Parathyroid adenoma (tissue), 2 donors: ENCODE measurements at regions not wholly inside any gene's neighbourhood (a gene's known extent, or its start where the extent isn't known, plus 50 kb on each side); places are given as distances from the start of the nearest gene placed in this dataset.

ENCODE experiments used
- H2AFZ ChIP-seq: fragments of 300-600 bp; sonication (generic); one replicate; pipeline ENCODE4 v1.7.0; 2017; ENCODE audit warnings: antibody characterized with exemption, mild to moderate bottlenecking
- H3K27ac ChIP-seq: fragments of 300-600 bp; sonication (generic); one replicate; pipeline ENCODE4 v1.7.0; 2017
- H3K27me3 ChIP-seq: fragments of 300-600 bp; sonication (generic); one replicate; pipeline ENCODE4 v1.7.0; 2017; ENCODE audit warnings: low read length; ENCODE audit not compliant: control insufficient read depth, insufficient read depth
- H3K36me3 ChIP-seq: fragments of 300-600 bp; sonication (generic); one replicate; pipeline ENCODE4 v1.7.0; 2017; ENCODE audit warnings: low read length; ENCODE audit not compliant: control insufficient read depth, insufficient read depth
- H3K4me1 ChIP-seq: fragments of 300-600 bp; sonication (generic); one replicate; pipeline ENCODE4 v1.7.0; 2017; ENCODE audit warnings: control low read depth
- H3K4me2 ChIP-seq: fragments of 300-600 bp; sonication (generic); one replicate; pipeline ENCODE4 v1.7.0; 2017; ENCODE audit warnings: low read length
- H3K4me3 ChIP-seq: fragments of 300-600 bp; sonication (generic); one replicate; pipeline ENCODE4 v1.7.0; 2017; ENCODE audit warnings: low read depth, low read length
- H3K79me2 ChIP-seq: fragments of 300-600 bp; sonication (generic); one replicate; pipeline ENCODE4 v1.7.0; 2017; ENCODE audit warnings: control low read depth
- H3K9ac ChIP-seq: fragments of 300-600 bp; sonication (generic); one replicate; pipeline ENCODE4 v1.7.0; 2017; ENCODE audit warnings: mild to moderate bottlenecking
- H3K9me3 ChIP-seq: fragments of 300-600 bp; sonication (generic); one replicate; pipeline ENCODE4 v1.7.0; 2017; ENCODE audit warnings: low read length; ENCODE audit not compliant: control insufficient read depth
- TF ChIP-seq, protein P1 (sequence below): fragments of 300-600 bp; sonication (generic); IDR thresholded peaks from one replicate; pipeline ENCODE4 v1.7.0; 2017; ENCODE audit warnings: antibody characterized with exemption, mild to moderate bottlenecking
- donor health status: primary hyperparathyroidism.

DNA sequence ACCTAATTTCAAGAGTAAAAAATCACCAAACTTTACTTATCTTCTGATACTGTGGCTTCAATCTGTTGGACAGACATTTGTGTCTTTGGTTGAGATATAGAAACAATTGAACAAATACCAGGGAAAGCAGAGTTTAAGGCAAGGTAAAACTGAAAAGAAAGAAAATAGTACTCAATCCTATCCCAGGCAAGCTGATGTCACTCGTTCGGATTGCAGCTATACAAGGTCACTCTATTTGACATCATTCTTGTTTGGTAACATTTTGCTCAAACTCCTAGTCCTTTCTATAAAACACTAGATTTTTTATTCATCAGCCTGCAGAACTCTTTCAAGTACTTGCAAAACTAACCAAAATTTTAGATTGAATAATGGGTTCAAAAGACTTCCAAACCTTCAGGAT is 91.9 kb upstream of the ANKRD55 start:
- TF ChIP-seq, protein P1, sequence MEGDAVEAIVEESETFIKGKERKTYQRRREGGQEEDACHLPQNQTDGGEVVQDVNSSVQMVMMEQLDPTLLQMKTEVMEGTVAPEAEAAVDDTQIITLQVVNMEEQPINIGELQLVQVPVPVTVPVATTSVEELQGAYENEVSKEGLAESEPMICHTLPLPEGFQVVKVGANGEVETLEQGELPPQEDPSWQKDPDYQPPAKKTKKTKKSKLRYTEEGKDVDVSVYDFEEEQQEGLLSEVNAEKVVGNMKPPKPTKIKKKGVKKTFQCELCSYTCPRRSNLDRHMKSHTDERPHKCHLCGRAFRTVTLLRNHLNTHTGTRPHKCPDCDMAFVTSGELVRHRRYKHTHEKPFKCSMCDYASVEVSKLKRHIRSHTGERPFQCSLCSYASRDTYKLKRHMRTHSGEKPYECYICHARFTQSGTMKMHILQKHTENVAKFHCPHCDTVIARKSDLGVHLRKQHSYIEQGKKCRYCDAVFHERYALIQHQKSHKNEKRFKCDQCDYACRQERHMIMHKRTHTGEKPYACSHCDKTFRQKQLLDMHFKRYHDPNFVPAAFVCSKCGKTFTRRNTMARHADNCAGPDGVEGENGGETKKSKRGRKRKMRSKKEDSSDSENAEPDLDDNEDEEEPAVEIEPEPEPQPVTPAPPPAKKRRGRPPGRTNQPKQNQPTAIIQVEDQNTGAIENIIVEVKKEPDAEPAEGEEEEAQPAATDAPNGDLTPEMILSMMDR = no peak
- no peak overlapping the region for H3K4me3 ChIP-seq
- no peaks in the 10 kb centered on the region for H3K4me1 ChIP-seq
- H3K27me3 ChIP-seq = no peaks in the 10 kb centered on the region
- no peak overlapping the region for H3K4me2 ChIP-seq
- no peaks in the 10 kb centered on the region for H3K9me3 ChIP-seq
- H3K27ac ChIP-seq = no peak overlapping the region
- H3K9ac ChIP-seq = no peak overlapping the region
- no peak overlapping the region for H2AFZ ChIP-seq
- H3K79me2 ChIP-seq = no peaks in the 10 kb centered on the region
- no peaks in the 10 kb centered on the region for H3K36me3 ChIP-seq

DNA sequence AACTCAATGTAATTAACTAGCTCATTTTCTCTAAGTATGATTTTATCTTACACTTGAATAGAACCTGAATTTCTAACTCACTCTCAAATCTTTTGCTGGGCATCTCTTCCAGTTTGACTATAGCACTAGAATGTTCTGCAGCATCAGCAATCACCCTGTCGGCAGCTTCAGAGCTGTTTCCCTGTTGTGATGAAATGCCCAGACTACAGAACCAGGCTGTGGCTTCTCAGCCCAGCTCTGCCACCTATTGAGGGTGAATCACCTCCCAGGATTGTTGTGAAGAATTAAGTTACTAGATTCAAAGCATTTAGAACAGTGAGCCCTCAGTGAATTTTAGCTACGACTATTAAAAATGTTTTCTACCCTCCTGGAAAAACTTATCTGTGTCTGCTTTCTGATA is 90.4 kb upstream of the ANKRD55 start:
- H3K27ac ChIP-seq = no peak overlapping the region
- no peaks in the 10 kb centered on the region for H3K27me3 ChIP-seq
- H3K79me2 ChIP-seq = no peaks in the 10 kb centered on the region
- TF ChIP-seq, protein P1 = no peak
- H3K4me3 ChIP-seq = no peak overlapping the region
- H3K4me1 ChIP-seq = no peaks in the 10 kb centered on the region
- H2AFZ ChIP-seq = no peak overlapping the region
- no peak overlapping the region for H3K9ac ChIP-seq
- no peaks in the 10 kb centered on the region for H3K36me3 ChIP-seq
- no peak overlapping the region for H3K4me2 ChIP-seq
- no peaks in the 10 kb centered on the region for H3K9me3 ChIP-seq

DNA sequence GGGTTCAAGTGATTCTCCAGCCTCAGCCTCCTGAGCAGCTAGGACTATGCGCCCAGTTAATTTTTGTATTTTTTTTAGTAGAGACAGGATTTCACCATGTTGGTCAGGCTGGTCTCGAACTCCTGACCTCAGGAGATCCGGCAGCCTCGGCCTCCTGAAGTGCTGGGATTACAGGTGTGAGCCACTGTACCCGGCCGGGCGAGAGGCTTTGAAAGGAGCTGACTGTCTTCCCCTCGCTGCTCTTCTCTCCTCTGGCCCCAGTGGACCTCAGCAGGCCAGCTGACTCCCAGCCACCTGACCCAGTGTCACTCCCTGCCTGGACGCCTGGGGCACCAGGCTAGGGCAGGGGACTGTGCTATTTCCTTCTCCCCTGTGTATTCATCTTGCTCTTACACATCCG is 89.5 kb upstream of the ANKRD55 start:
- TF ChIP-seq, protein P1 = no peak
- Histone ChIP-seq H3K27ac (no peak overlapping the region), H3K36me3 (no peaks in the 10 kb centered on the region), H3K9ac (no peak overlapping the region), H3K79me2 (no peaks in the 10 kb centered on the region), H2AFZ (no peak overlapping the region), H3K27me3 (no peaks in the 10 kb centered on the region), H3K9me3 (no peaks in the 10 kb centered on the region), H3K4me2 (no peak overlapping the region), H3K4me3 (no peak overlapping the region), H3K4me1 (no peaks in the 10 kb centered on the region)

DNA sequence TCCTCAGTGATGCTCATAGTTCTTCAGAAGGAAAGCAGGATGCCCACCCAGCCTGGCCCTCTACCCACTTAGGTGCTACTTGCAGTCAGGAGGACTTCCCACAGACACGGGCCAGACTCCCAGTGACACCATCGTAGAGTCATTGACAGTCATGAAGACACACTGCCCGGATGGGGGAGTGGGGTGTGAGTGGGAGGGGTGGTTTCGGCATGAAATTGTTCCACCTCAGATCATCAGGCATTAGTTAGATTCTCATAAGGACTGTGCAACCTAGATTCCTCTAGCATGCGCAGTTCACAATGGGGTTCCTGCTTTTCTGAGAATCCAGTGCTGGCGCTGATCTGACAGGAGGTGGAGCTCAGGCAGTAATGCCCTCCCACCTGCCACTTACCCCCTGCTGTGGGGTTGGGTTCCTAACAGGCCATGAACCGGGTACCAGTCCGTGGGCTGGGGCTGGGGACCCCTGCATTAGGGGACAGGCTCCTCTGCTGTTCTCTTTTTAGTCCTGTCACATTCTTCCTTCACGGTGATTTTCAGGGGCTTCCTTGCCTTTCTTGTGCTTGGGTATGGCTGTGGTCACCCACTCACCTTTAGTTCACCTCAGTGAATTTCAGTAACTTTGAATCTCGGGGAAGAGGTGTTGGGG is 88.2 kb upstream of the ANKRD55 start:
- no peak overlapping the region for H3K4me3 ChIP-seq
- TF ChIP-seq, protein P1 = no peak
- H3K27me3 ChIP-seq = no peaks in the 10 kb centered on the region
- H3K36me3 ChIP-seq = no peaks in the 10 kb centered on the region
- H3K27ac ChIP-seq = no peak overlapping the region
- H3K4me1 ChIP-seq = no peaks in the 10 kb centered on the region
- no peaks in the 10 kb centered on the region for H3K79me2 ChIP-seq
- H3K4me2 ChIP-seq = no peak overlapping the region
- H3K9ac ChIP-seq = no peak overlapping the region
- H2AFZ ChIP-seq = no peak overlapping the region
- no peaks in the 10 kb centered on the region for H3K9me3 ChIP-seq

DNA sequence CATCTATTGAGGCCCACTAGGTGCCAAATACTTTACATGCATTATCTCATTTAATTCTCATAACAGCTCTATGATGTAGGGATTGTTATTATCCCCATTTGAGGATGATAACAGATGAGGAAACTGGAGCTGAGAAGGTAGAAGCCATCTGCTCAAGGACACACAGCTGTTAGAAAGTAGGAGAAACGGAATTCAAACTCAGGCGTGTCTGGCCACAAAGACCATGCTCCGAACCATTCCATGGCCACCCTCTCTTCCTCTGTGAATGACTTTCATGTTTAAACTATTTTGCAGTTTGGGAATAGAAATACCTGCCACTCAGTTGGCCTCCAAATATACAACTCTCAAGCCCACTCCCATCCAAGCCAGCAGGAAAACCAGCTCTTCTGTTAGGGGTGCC is 87.6 kb upstream of the ANKRD55 start:
- Histone ChIP-seq H3K4me1 (no peaks in the 10 kb centered on the region), H3K36me3 (no peaks in the 10 kb centered on the region), H3K27me3 (no peaks in the 10 kb centered on the region), H3K9me3 (no peaks in the 10 kb centered on the region), H3K4me3 (no peak overlapping the region), H3K27ac (no peak overlapping the region), H3K4me2 (no peak overlapping the region), H3K79me2 (no peaks in the 10 kb centered on the region), H3K9ac (no peak overlapping the region), H2AFZ (no peak overlapping the region)
- TF ChIP-seq, protein P1 = no peak
